ENCODE measurements at regions not wholly inside any gene's neighbourhood (a gene's known extent, or its start where the extent isn't known, plus 50 kb on each side); places are given as distances from the start of the nearest gene placed in this dataset.
"Not testable (repeated sequence)": the region's sequence is repeated elsewhere in the genome, so short reads cannot be mapped to it uniquely, and the experiment has no call there.

DNA sequence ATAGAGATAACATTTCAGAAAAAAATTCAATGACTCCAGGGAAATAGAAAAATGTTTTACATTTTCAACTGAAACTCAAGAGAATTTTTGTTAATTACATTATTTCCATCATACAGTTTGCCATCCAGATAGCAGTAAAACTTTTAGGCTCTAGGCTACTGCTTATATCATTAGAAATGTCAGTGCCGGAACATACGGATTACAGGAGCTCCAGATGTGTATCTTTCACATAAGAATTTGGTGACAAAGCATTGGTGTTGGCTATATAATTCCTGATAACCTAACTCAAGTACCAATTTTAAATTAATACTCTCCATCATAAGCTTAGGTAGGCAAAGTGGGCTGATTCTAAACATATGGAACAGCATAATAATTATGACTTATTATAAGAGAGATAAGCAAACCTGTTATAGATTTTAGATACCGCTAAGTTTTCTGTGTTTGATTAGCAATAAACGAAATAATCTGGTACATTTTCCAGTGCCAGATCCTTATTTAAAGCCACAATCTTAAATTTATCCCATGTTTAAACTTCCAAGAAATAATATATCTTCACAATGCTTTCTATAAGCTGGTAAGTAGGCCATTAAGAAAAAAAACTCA is 637.9 kb downstream of the NXPH1 start:
- no peak for DNase-seq (ENCODE audit: low read depth, low spot score)
- H2AFZ ChIP-seq (ENCODE audit: low read depth, low read length, poor library complexity, severe bottlenecking) = no peak overlapping the region
- H3K4me3 ChIP-seq (replicated peaks in 1 of 2; ENCODE audit: low read depth in 1 of 2, low read length in 2 of 2) = no peak overlapping the region
- no peaks in the 10 kb centered on the region for H3K4me1 ChIP-seq (ENCODE audit: control insufficient read depth in 1 of 2, insufficient read depth in 2 of 2, low read length in 2 of 2)
- ATAC-seq = no peak
- ChIA-PET RAD21 (ENCODE audit: low non-redundant PET in 1 of 2, low total read pairs in 2 of 2, uncharacterized antibody in 2 of 2, unreplicated experiment in 2 of 2) (no interaction called here), CTCF (no interaction called here), POLR2A (no interaction called here)
- no peaks in the 10 kb centered on the region for H3K79me2 ChIP-seq (ENCODE audit: insufficient read depth, low read length)
- no peaks in the 10 kb centered on the region for H3K9me2 ChIP-seq (ENCODE audit: insufficient read depth)
- H4K20me1 ChIP-seq (ENCODE audit: insufficient read depth) = no peaks in the 10 kb centered on the region
- BruUV-seq (replicated peaks) = no TSS peak
- H3K4me2 ChIP-seq (ENCODE audit: low read length) = no peak overlapping the region
- H3K36me3 ChIP-seq (ENCODE audit: control insufficient read depth in 1 of 2, insufficient read depth in 2 of 2, low read length in 2 of 2) = no peaks in the 10 kb centered on the region
- intact Hi-C loops (cut with micrococcal nuclease) = no loop called here
- no peaks in the 10 kb centered on the region for H3K27me3 ChIP-seq (ENCODE audit: insufficient read depth, low read length)
- peaks cover 0 to 3% of the 10 kb centered on the region in 2 experiments; a peak in 2 of 4 replicates for H3K9me3 ChIP-seq (ENCODE audit: control insufficient read depth in 1 of 2, insufficient read depth in 1 of 2, low read depth in 1 of 2, low read length in 2 of 2)
- H3K27ac ChIP-seq (ENCODE audit: low read depth, low read length) = no peak overlapping the region
- no peak overlapping the region for H3K9ac ChIP-seq (ENCODE audit: low read length)
- TF ChIP-seq, protein P1, sequence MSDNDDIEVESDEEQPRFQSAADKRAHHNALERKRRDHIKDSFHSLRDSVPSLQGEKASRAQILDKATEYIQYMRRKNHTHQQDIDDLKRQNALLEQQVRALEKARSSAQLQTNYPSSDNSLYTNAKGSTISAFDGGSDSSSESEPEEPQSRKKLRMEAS (IDR thresholded peaks at IDR 0.05) = no peak
- TF ChIP-seq EZH2phosphoT487 (IDR thresholded peaks at IDR 0.05; ENCODE audit: borderline replicate concordance) (no peak), ELF1 (IDR thresholded peaks at IDR 0.05; ENCODE audit: borderline replicate concordance, low read depth) (no peak), SRF (IDR thresholded peaks at IDR 0.05; ENCODE audit: low read depth) (no peak)
- TF ChIP-seq, protein P2, sequence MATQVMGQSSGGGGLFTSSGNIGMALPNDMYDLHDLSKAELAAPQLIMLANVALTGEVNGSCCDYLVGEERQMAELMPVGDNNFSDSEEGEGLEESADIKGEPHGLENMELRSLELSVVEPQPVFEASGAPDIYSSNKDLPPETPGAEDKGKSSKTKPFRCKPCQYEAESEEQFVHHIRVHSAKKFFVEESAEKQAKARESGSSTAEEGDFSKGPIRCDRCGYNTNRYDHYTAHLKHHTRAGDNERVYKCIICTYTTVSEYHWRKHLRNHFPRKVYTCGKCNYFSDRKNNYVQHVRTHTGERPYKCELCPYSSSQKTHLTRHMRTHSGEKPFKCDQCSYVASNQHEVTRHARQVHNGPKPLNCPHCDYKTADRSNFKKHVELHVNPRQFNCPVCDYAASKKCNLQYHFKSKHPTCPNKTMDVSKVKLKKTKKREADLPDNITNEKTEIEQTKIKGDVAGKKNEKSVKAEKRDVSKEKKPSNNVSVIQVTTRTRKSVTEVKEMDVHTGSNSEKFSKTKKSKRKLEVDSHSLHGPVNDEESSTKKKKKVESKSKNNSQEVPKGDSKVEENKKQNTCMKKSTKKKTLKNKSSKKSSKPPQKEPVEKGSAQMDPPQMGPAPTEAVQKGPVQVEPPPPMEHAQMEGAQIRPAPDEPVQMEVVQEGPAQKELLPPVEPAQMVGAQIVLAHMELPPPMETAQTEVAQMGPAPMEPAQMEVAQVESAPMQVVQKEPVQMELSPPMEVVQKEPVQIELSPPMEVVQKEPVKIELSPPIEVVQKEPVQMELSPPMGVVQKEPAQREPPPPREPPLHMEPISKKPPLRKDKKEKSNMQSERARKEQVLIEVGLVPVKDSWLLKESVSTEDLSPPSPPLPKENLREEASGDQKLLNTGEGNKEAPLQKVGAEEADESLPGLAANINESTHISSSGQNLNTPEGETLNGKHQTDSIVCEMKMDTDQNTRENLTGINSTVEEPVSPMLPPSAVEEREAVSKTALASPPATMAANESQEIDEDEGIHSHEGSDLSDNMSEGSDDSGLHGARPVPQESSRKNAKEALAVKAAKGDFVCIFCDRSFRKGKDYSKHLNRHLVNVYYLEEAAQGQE (IDR thresholded peaks at IDR 0.05; ENCODE audit: low read depth) = no peak

DNA sequence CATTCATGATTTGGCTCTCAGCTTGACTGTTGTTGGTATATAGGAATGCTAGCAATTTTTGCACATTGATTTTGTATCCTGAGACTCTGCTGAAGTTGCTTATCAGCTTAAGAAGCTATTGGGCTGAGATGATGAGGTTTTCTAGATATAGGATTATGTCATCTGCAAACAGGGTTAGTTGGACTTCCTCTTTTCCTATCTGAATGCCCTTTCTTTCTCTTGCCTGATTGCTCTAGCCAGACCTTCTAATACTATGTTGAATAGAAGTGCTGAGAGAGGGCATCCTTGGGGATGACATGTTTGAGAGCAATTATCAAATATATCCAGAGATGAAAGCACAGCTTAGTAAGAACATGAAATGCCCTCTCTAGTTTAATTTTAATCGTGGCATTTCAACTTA is 642.4 kb downstream of the NXPH1 start:
- ATAC-seq, POLR2A ChIA-PET: not testable (repeated sequence)
- peaks cover 0 to 12% of the 10 kb centered on the region in 2 experiments; a peak in 2 of 4 replicates for H3K9me3 ChIP-seq (ENCODE audit: control insufficient read depth in 1 of 2, insufficient read depth in 1 of 2, low read depth in 1 of 2, low read length in 2 of 2)

More for the DNA sequence above, 642.4 kb downstream of the NXPH1 start:
- H3K27me3 ChIP-seq (ENCODE audit: insufficient read depth, low read length); DNase-seq (ENCODE audit: low read depth, low spot score); BruUV-seq (replicated peaks); H4K20me1 ChIP-seq (ENCODE audit: insufficient read depth); H2AFZ ChIP-seq (ENCODE audit: low read depth, low read length, poor library complexity, severe bottlenecking); H3K4me2 ChIP-seq (ENCODE audit: low read length); H3K27ac ChIP-seq (ENCODE audit: low read depth, low read length); H3K4me1 ChIP-seq (ENCODE audit: control insufficient read depth in 1 of 2, insufficient read depth in 2 of 2, low read length in 2 of 2); H3K9ac ChIP-seq (ENCODE audit: low read length); H3K4me3 ChIP-seq (replicated peaks in 1 of 2; ENCODE audit: low read depth in 1 of 2, low read length in 2 of 2); H3K36me3 ChIP-seq (ENCODE audit: control insufficient read depth in 1 of 2, insufficient read depth in 2 of 2, low read length in 2 of 2); intact Hi-C loops (cut with micrococcal nuclease); RAD21 ChIA-PET (ENCODE audit: low non-redundant PET in 1 of 2, low total read pairs in 2 of 2, uncharacterized antibody in 2 of 2, unreplicated experiment in 2 of 2); H3K9me2 ChIP-seq (ENCODE audit: insufficient read depth); CTCF ChIA-PET; H3K79me2 ChIP-seq (ENCODE audit: insufficient read depth, low read length): not testable (repeated sequence)
